NCI-H524 treated with DMSO at 0.1 percent for 48 hours (cell line): ENCODE measurements at regions not wholly inside any gene's neighbourhood (a gene's known extent, or its start where the extent isn't known, plus 50 kb on each side); places are given as distances from the start of the nearest gene placed in this dataset.

Source experiments
- DNase-seq: peaks from one replicate; lab custom pipeline; 2025; lab: John Stamatoyannopoulos, UW

DNA sequence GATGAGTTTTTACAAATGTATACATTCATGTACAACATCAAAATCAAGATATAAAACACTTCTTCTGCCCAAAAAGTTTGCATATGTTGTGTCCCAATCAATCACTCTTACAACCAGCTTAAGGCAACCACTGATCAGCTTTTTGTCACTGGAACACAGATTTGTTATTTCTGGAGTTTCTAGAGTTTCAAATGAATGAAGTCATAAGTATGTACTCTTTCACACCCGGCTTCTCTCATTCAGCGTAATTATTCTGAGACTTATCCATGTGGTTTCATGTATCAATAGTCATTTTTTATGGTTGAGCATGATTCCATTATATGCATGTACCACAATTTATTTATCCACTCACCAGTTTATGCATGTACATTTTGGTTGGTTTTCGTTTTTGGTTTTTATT is 53.0 kb upstream of the CORO2B start:
- no peak for DNase-seq

DNA sequence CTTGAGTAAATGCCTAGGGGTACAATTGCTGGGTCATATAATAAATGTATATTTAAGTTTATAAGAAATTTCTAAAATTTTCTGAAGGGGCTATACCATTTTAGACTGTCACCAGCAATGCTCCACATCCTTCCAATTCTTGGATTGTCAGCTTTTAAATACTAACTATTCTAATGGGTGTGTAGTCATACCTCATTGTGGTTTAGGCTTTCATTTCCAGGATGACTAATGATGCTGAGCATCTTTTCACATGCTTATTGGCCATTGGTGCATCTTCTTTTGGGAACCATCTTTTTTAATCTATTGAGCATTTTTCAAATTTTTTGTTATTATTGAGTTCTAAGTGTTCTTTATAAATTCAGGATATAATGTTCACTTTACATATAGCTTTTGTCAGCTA is 52.5 kb upstream of the CORO2B start:
- no peak for DNase-seq

DNA sequence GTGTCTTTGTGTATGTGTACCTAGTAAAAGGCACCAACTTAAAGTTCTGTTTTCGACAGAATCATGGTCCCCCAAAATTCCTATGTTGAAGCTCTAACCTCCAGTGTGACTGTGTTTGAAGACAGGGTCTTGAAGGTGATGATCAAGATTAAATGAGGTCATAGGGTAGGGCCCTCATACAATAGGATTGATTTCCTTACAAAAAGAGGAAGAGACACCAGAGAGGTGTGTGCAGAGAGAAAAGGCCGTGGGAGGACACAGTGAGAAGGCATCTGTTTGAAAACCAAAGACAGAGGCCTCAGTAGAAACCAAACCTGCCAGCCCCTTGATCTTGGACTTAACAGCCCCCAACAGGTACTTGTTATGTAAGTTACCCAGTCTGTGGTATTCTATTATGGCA is 52.0 kb upstream of the CORO2B start:
- no peak for DNase-seq

DNA sequence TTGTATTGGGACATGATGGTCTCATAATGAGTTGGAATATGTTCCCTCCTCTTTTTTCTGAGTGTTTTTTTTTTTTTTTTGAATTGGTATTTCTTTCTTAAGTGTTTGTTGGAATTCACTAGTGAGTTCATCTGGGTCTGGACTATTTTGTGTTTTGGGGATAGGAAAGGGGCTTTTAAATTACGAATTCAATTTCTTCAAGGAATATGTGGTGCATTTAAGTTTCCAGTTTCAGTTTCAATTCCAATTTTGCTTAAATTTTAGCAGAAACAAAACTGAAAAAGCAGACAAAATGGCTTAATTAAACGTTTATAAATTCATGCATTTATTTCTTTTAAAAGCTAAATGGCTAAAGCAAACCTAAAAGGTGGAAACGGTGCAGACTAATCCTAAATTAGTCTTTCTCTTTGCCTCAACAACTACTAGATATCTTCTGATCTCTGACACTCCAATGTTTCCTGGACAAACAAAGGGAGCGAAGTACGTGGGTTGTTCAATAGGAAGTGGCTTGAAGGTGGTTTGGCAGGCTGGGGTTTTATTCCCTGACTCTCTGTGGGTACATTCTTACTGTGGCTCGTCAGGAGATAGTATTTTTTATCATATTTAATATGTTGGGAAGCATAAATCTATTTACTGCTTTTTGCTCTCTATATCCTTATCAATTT is 50.0 kb upstream of the CORO2B start:
- no peak for DNase-seq
